ENCODE measurements at regions not wholly inside any gene's neighbourhood (a gene's known extent, or its start where the extent isn't known, plus 50 kb on each side); places are given as distances from the start of the nearest gene placed in this dataset.
A peak's percentile ranks its signal among the peaks of the same experiment; 100 is the strongest.
"Not testable (repeated sequence)": the region's sequence is repeated elsewhere in the genome, so short reads cannot be mapped to it uniquely, and the experiment has no call there.

DNA sequence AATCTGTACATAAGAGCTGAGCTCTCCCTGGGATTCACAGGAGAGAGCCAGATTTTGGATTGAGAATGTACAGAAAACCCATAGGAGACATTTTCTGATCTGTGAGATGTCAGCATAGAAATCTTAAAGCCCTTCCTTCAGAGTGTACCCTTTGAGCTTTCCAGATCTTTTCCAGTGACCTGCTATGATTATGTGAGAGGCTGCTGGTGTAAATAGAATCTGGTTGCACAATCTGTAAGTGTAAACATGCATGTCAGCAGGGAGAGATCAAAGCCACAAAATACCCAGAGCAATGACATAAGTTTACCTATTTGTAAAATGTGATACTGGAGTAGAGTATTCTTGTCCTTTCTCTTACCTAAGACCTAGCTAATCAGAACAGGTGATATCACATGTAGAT is 471.9 kb downstream of the FOXD4L5 start:
- POLR2A ChIA-PET; in situ Hi-C loops (cut with HindIII; ENCODE audit: low pct_unique_long_range_greater_than_20kb, low sequenced_read_pairs): not testable (repeated sequence)

DNA sequence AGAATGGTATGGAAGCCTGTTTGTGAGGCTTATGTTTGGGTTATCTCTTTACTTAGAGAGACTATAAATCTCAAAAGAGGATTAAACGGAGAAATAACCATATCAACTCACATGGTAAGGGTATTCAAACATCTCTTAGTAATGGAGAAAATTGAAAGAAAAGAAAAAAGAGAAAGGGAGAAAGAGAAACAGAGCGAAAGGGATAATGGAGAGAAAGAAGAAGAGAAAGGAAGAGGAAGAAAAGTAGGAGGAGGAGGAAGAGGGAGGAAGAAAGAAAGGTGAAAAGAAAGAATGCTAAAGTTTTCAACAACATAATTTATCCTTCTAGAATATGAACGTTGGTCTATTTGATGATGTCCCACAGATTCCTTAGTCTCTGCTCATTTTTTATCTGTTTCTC is 506.3 kb downstream of the FOXD4L5 start:
- BruUV-seq (replicated peaks); intact Hi-C loops (cut with micrococcal nuclease; ENCODE audit: unreplicated experiment); DNase-seq (ENCODE audit: low read depth, low spot score); ATAC-seq; CTCF ChIA-PET; POLR2A ChIA-PET; H3K36me3 ChIP-seq (ENCODE audit: control insufficient read depth, insufficient read depth, low read length); H3K9me3 ChIP-seq (ENCODE audit: control insufficient read depth, insufficient read depth, low read depth, low read length); H3K4me1 ChIP-seq (ENCODE audit: control insufficient read depth, insufficient read depth, low read length); in situ Hi-C loops (cut with HindIII; ENCODE audit: low pct_unique_long_range_greater_than_20kb, low sequenced_read_pairs); H3K27me3 ChIP-seq (ENCODE audit: control insufficient read depth, insufficient read depth, low read length); H3K4me3 ChIP-seq (ENCODE audit: low read depth in 2 of 2, low read length in 2 of 2); H3K27ac ChIP-seq (ENCODE audit: low read length): not testable (repeated sequence)

More for the DNA sequence above, 471.9 kb downstream of the FOXD4L5 start:
- H3K4me1 ChIP-seq (ENCODE audit: control insufficient read depth, insufficient read depth, low read length); H3K36me3 ChIP-seq (ENCODE audit: control insufficient read depth, insufficient read depth, low read length); H3K27ac ChIP-seq (ENCODE audit: low read length); H3K9me3 ChIP-seq (ENCODE audit: control insufficient read depth, insufficient read depth, low read depth, low read length); H3K27me3 ChIP-seq (ENCODE audit: control insufficient read depth, insufficient read depth, low read length); H3K4me3 ChIP-seq (ENCODE audit: low read depth in 2 of 2, low read length in 2 of 2); BruUV-seq (replicated peaks); intact Hi-C loops (cut with micrococcal nuclease; ENCODE audit: unreplicated experiment); CTCF ChIA-PET; ATAC-seq; DNase-seq (ENCODE audit: low read depth, low spot score): not testable (repeated sequence)

DNA sequence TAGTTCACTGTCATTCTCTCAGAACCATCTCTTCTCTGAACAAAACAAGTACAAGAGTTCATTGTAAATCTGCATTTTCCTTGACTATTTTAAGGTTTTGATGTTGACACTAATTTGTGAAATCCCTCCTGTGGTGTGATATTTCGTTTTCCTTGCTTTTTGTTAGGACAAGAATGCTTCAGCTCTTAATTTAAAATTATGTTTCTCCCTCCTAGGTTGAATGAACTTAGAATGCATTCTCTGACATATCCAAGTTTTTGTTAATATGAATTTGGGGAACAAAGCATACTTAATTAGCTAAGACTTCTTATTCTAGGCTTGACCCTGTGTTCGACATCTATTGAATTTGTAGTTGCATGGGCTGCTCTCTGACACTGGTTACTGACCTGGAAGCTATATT is 508.7 kb downstream of the FOXD4L5 start:
- H3K36me3 ChIP-seq (ENCODE audit: control insufficient read depth, insufficient read depth, low read length); POLR2A ChIA-PET; ATAC-seq; in situ Hi-C loops (cut with HindIII; ENCODE audit: low pct_unique_long_range_greater_than_20kb, low sequenced_read_pairs); DNase-seq (ENCODE audit: low read depth, low spot score); CTCF ChIA-PET; H3K27ac ChIP-seq (ENCODE audit: low read length); H3K4me1 ChIP-seq (ENCODE audit: control insufficient read depth, insufficient read depth, low read length); intact Hi-C loops (cut with micrococcal nuclease; ENCODE audit: unreplicated experiment); H3K9me3 ChIP-seq (ENCODE audit: control insufficient read depth, insufficient read depth, low read depth, low read length); H3K27me3 ChIP-seq (ENCODE audit: control insufficient read depth, insufficient read depth, low read length); H3K4me3 ChIP-seq (ENCODE audit: low read depth in 2 of 2, low read length in 2 of 2); BruUV-seq (replicated peaks): not testable (repeated sequence)

DNA sequence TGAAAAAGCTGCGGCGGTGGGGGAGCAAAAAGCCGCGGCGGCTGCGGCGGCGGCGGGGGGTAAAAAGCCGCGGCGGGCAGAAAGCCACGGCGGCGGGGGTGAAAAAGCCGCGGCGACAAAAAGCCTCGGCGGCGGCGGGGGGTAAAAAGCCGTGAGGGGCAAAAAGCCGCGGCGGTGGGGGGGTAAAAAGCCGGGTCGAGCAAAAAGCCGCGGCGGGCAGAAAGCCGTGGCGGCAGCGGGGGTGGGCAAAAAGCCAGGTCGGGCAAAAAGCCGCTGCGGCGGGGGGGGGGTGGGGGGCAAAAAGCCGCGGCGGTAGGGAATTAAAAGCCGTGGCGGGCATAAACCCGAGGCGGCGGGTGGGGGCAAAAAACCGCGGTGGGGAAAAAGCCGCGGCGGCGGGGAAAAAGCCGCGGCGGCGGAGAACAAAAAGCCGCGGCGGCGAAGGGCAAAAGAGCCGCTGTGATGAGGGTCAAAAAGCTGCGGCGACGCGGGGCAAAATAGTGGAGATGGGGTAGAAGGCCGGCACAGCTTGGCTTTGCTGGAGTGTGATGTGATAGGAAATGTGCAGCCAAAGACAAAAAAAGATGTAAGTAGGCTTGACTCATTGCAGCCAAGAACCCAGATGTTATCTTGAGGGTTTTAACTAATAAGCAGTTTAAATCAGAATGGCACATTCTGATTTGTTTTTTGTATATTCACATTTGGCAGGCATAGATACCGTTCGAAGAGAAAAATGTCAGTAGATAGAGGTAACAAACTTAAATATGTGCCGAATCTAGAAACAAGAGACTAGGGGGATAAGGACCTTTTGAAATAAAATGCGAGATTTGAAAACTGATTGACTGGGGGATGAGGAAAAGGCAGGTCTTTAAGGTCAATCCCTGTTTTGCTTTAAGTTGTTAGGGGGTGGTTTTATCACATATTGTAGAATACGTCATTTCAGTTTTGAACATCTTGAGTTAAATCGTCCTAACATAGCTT is 509.9 kb downstream of the FOXD4L5 start:
- CTCF ChIA-PET; ATAC-seq; H3K27me3 ChIP-seq (ENCODE audit: control insufficient read depth, insufficient read depth, low read length); H3K9me3 ChIP-seq (ENCODE audit: control insufficient read depth, insufficient read depth, low read depth, low read length); in situ Hi-C loops (cut with HindIII; ENCODE audit: low pct_unique_long_range_greater_than_20kb, low sequenced_read_pairs); H3K36me3 ChIP-seq (ENCODE audit: control insufficient read depth, insufficient read depth, low read length); H3K27ac ChIP-seq (ENCODE audit: low read length); POLR2A ChIA-PET; intact Hi-C loops (cut with micrococcal nuclease; ENCODE audit: unreplicated experiment); DNase-seq (ENCODE audit: low read depth, low spot score); H3K4me1 ChIP-seq (ENCODE audit: control insufficient read depth, insufficient read depth, low read length); BruUV-seq (replicated peaks): not testable (repeated sequence)
- H3K4me3 ChIP-seq (ENCODE audit: low read depth in 2 of 2, low read length in 2 of 2): peak overlapping the region in 1 of 2 experiments; percentile 26; a peak in 2 of 4 replicates

DNA sequence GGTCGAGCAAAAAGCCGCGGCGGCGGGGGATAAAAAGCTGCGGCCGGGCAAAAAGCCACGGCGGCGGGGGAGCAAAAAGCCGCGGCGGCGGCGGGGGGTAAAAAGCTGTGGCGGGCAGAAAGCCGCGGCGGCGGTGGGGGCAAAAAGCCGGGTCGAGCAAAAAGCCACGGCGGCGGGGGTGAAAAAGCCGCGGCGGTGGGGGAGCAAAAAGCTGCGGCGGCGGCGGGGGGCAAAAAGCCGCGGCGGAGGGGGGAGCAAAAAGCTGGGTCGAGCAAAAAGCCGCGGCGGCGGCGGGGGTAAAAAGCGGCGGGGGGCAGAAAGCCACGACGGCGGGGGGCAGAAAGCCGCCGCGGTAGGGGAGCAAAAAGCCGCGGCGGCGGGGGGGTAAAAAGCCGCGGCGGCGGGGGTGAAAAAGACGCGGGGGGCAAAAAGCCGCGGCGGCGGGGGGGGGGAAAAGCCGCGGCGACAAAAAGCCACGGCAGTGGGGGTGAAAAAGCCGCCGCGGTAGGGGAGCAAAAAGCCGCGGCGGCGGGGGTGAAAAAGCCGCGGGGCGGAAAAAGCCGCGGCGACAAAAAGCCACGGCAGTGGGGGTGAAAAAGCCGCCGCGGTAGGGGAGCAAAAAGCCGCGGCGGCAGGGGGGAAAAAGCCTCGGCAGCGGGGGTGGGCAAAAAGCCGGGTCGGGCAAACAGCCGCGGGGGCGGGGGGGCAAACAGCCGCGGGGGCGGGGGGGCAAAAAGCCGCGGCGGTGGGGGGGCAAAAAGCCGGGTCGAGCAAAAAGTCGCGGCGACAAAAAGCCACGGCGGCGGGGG is 510.8 kb downstream of the FOXD4L5 start:
- DNase-seq (ENCODE audit: low read depth, low spot score); intact Hi-C loops (cut with micrococcal nuclease; ENCODE audit: unreplicated experiment); H3K4me1 ChIP-seq (ENCODE audit: control insufficient read depth, insufficient read depth, low read length); BruUV-seq (replicated peaks); POLR2A ChIA-PET; H3K36me3 ChIP-seq (ENCODE audit: control insufficient read depth, insufficient read depth, low read length); H3K27ac ChIP-seq (ENCODE audit: low read length); CTCF ChIA-PET; H3K27me3 ChIP-seq (ENCODE audit: control insufficient read depth, insufficient read depth, low read length); H3K9me3 ChIP-seq (ENCODE audit: control insufficient read depth, insufficient read depth, low read depth, low read length); in situ Hi-C loops (cut with HindIII; ENCODE audit: low pct_unique_long_range_greater_than_20kb, low sequenced_read_pairs); ATAC-seq: not testable (repeated sequence)
- H3K4me3 ChIP-seq (ENCODE audit: low read depth in 2 of 2, low read length in 2 of 2): peak overlapping the region; percentile 19 to 24; a peak in 3 of 4 replicates
